ENCODE measurements at regions not wholly inside any gene's neighbourhood (a gene's known extent, or its start where the extent isn't known, plus 50 kb on each side); places are given as distances from the start of the nearest gene placed in this dataset.

DNA sequence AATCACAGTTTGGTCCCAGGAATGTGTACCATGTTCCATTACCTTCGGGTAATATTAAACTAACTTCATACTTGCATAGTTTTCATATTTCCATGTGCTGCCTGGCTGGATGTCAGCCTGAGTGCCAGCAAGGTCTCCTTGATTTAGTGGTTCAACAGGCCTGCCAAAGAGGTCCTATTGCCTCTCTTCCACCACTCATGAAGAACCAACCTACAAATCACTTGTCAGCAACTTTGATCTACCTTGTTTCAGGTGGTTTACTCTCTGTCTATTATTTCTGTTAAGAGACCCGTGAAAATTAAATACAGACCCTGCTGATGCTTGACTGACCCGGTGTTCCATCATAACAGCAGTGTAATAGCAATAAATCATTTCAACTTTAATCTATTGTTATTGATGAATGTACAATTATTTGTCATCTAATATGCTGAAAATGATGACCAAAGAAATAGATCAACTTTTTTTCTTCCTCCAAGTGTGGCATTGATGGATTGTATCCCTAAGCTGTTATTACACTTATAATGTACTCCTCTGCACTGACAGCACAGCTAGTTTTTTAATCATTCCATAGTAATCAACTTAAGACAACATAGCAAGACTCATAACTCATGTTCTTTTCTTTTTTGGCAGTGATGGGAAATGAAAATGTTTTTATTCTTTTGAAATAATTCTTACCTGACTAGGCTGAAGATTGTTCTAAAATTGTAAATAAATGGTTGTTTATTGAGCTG, 1220.2 kb upstream of the ACVR2A start:
- Histone ChIP-seq H3K27ac (ENCODE audit: poor library complexity, severe bottlenecking) (no peak overlapping the region), H3K27me3 (ENCODE audit: insufficient read depth, poor library complexity, severe bottlenecking) (no peaks in the 10 kb centered on the region), H3K4me3 (ENCODE audit: severe bottlenecking) (no peak overlapping the region), H3K9me3 (ENCODE audit: severe bottlenecking) (no peaks in the 10 kb centered on the region), H3K36me3 (ENCODE audit: low read depth) (no peaks in the 10 kb centered on the region), H3K4me1 (ENCODE audit: insufficient read depth, poor library complexity, severe bottlenecking) (no peaks in the 10 kb centered on the region)
- DNase-seq (ENCODE audit: low spot score) = no peak
- TF ChIP-seq, protein P1, sequence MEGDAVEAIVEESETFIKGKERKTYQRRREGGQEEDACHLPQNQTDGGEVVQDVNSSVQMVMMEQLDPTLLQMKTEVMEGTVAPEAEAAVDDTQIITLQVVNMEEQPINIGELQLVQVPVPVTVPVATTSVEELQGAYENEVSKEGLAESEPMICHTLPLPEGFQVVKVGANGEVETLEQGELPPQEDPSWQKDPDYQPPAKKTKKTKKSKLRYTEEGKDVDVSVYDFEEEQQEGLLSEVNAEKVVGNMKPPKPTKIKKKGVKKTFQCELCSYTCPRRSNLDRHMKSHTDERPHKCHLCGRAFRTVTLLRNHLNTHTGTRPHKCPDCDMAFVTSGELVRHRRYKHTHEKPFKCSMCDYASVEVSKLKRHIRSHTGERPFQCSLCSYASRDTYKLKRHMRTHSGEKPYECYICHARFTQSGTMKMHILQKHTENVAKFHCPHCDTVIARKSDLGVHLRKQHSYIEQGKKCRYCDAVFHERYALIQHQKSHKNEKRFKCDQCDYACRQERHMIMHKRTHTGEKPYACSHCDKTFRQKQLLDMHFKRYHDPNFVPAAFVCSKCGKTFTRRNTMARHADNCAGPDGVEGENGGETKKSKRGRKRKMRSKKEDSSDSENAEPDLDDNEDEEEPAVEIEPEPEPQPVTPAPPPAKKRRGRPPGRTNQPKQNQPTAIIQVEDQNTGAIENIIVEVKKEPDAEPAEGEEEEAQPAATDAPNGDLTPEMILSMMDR (IDR thresholded peaks at IDR 0.05; ENCODE audit: poor library complexity, severe bottlenecking) = no peak
- ATAC-seq (ENCODE audit: low read depth) = no peak

DNA sequence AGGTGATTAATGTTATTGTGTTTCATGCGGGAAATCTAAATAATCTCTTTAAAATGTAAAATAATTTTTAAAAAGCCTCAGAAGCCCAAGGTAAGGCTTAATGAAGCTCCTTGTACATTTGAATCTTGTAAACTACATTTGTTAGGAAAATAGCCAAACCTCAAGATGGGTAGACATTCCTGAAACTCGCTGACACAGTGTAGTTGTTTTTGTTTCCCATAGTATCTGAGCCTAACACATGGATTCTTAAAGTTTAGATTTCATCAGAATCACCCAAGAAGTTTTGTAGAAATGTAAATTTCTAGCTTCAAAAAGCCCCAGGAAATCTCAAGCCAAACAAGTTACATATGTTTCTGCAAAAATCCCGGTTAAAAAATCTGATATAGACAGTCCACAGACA, 1221.1 kb upstream of the ACVR2A start:
- H3K9me3 ChIP-seq (ENCODE audit: severe bottlenecking) = no peaks in the 10 kb centered on the region
- TF ChIP-seq, protein P1 (IDR thresholded peaks at IDR 0.05; ENCODE audit: poor library complexity, severe bottlenecking) = no peak
- DNase-seq (ENCODE audit: low spot score) (no peak), ATAC-seq (ENCODE audit: low read depth) (no peak)
- H3K4me1 ChIP-seq (ENCODE audit: insufficient read depth, poor library complexity, severe bottlenecking) = no peaks in the 10 kb centered on the region
- H3K4me3 ChIP-seq (ENCODE audit: severe bottlenecking) = no peak overlapping the region
- H3K27ac ChIP-seq (ENCODE audit: poor library complexity, severe bottlenecking) = no peak overlapping the region
- no peaks in the 10 kb centered on the region for H3K36me3 ChIP-seq (ENCODE audit: low read depth)
- no peaks in the 10 kb centered on the region for H3K27me3 ChIP-seq (ENCODE audit: insufficient read depth, poor library complexity, severe bottlenecking)

DNA sequence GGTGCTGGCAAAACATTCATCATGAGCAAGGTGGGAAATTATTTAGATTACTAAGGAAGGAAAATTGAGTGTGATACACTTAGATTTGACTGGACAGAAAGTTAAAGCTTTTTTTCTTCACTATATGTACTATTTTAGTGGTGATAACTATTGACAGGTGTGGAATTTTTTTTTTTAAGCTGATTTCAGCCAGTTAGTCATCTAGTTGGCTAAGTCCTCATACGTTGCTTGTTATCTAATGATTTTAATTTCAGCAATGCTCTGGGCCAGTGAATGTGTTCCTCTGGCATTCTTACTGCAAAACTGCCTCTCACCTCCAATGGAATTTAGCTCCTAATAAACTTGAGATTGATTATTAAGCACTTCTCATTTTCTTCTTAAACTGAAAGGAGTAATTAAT, 1223.2 kb upstream of the ACVR2A start:
- Histone ChIP-seq H3K9me3 (ENCODE audit: severe bottlenecking) (no peaks in the 10 kb centered on the region), H3K27ac (ENCODE audit: poor library complexity, severe bottlenecking) (no peak overlapping the region), H3K4me1 (ENCODE audit: insufficient read depth, poor library complexity, severe bottlenecking) (no peaks in the 10 kb centered on the region), H3K36me3 (ENCODE audit: low read depth) (no peaks in the 10 kb centered on the region), H3K4me3 (ENCODE audit: severe bottlenecking) (no peak overlapping the region), H3K27me3 (ENCODE audit: insufficient read depth, poor library complexity, severe bottlenecking) (no peaks in the 10 kb centered on the region)
- ATAC-seq (ENCODE audit: low read depth) (no peak), DNase-seq (ENCODE audit: low spot score) (no peak)
- TF ChIP-seq, protein P1 (IDR thresholded peaks at IDR 0.05; ENCODE audit: poor library complexity, severe bottlenecking) = no peak

DNA sequence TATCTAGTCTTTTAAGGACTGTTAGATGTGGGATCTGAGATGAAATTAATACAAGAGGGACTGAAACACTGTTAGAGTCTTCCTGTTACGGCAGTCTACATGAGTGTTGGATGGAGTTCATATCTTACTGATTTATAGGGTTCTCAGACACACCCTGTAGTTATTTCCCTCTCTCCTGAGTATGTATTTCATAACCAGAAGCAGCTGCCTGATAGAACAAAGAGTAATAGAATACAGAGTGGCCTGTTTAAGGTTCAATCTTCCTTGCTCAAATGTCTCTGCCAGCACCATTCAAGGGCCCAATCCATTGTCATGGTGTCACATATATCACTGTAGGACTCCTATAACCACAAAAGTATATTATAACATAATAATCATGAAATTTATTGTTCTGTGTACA, 1229.1 kb upstream of the ACVR2A start:
- no peaks in the 10 kb centered on the region for H3K36me3 ChIP-seq (ENCODE audit: low read depth)
- no peak overlapping the region for H3K27ac ChIP-seq (ENCODE audit: poor library complexity, severe bottlenecking)
- ATAC-seq (ENCODE audit: low read depth) = no peak
- no peaks in the 10 kb centered on the region for H3K4me1 ChIP-seq (ENCODE audit: insufficient read depth, poor library complexity, severe bottlenecking)
- H3K27me3 ChIP-seq (ENCODE audit: insufficient read depth, poor library complexity, severe bottlenecking) = no peaks in the 10 kb centered on the region
- peaks cover 3% of the 10 kb centered on the region for H3K9me3 ChIP-seq (ENCODE audit: severe bottlenecking)
- TF ChIP-seq, protein P1 (IDR thresholded peaks at IDR 0.05; ENCODE audit: poor library complexity, severe bottlenecking) = no peak
- DNase-seq (ENCODE audit: low spot score) = no peak
- no peak overlapping the region for H3K4me3 ChIP-seq (ENCODE audit: severe bottlenecking)

DNA sequence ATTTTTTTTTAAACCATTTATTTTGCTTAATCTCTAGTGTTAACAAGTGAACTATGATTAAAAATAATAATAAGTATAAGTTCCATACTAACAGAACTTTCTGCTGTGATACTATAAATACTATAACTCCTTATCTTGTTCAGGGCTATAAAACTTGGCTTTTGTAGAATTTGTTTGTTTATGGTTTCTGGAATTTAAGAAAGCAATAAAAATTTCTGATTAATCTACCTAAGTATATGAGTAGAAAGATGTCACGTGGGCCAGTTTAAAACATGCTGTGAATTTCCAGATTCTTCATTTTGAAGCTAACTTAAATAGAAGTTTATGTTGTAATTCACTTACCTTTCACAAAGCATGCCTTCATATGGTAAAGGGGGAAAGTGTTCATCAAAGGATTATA, 1236.3 kb upstream of the ACVR2A start:
- Histone ChIP-seq H3K9me3 (ENCODE audit: severe bottlenecking) (no peaks in the 10 kb centered on the region), H3K36me3 (ENCODE audit: low read depth) (no peaks in the 10 kb centered on the region), H3K4me3 (ENCODE audit: severe bottlenecking) (no peak overlapping the region), H3K27ac (ENCODE audit: poor library complexity, severe bottlenecking) (no peak overlapping the region), H3K4me1 (ENCODE audit: insufficient read depth, poor library complexity, severe bottlenecking) (no peaks in the 10 kb centered on the region), H3K27me3 (ENCODE audit: insufficient read depth, poor library complexity, severe bottlenecking) (no peaks in the 10 kb centered on the region)
- TF ChIP-seq, protein P1 (IDR thresholded peaks at IDR 0.05; ENCODE audit: poor library complexity, severe bottlenecking) = no peak
- no peak for DNase-seq (ENCODE audit: low spot score)
- ATAC-seq (ENCODE audit: low read depth) = no peak

All from RWPE2 (cell line).